Loucy (cell line): ENCODE measurements at regions not wholly inside any gene's neighbourhood (a gene's known extent, or its start where the extent isn't known, plus 50 kb on each side); places are given as distances from the start of the nearest gene placed in this dataset.

Experiments used
- EZH2phosphoT487 ChIP-seq: fragments of 200-600 bp; IDR thresholded peaks from 2 replicates; pipeline ENCODE4 v1.6.1; 2018; ENCODE audit warnings: antibody characterized with exemption, mild to moderate bottlenecking, moderate library complexity, borderline replicate concordance
- TF ChIP-seq, protein P1 (sequence below): fragments of 200-600 bp; sonication (generic); conservative IDR thresholded peaks from 2 replicates; pipeline ENCODE4 v1.5.1; 2014; ENCODE audit warnings: mild to moderate bottlenecking, antibody characterized with exemption, low read length

DNA sequence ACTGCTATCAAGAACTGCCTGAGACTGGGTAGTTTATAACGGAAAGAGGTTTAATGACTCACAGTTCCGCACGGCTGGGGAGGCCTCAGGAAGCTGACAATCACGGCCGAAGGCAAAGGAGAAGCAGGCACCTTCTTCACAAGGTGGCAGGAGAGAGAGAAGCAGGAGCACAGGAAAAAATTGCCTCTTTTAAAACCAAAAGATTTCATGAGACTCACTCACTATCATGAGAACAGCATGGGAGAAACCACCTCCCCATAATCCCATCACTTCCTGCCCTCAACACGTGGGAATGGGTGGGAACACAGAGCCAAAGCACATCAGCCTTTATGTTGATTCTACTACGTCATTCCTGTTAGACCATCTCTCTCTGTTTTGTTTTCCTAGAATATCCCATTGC is 650.9 kb upstream of the SEMA6D start:
- TF ChIP-seq, protein P1, sequence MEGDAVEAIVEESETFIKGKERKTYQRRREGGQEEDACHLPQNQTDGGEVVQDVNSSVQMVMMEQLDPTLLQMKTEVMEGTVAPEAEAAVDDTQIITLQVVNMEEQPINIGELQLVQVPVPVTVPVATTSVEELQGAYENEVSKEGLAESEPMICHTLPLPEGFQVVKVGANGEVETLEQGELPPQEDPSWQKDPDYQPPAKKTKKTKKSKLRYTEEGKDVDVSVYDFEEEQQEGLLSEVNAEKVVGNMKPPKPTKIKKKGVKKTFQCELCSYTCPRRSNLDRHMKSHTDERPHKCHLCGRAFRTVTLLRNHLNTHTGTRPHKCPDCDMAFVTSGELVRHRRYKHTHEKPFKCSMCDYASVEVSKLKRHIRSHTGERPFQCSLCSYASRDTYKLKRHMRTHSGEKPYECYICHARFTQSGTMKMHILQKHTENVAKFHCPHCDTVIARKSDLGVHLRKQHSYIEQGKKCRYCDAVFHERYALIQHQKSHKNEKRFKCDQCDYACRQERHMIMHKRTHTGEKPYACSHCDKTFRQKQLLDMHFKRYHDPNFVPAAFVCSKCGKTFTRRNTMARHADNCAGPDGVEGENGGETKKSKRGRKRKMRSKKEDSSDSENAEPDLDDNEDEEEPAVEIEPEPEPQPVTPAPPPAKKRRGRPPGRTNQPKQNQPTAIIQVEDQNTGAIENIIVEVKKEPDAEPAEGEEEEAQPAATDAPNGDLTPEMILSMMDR = no peak
- no peak for TF ChIP-seq EZH2phosphoT487
